ENCODE measurements at regions not wholly inside any gene's neighbourhood (a gene's known extent, or its start where the extent isn't known, plus 50 kb on each side); places are given as distances from the start of the nearest gene placed in this dataset.
"Not testable (repeated sequence)": the region's sequence is repeated elsewhere in the genome, so short reads cannot be mapped to it uniquely, and the experiment has no call there.

DNA sequence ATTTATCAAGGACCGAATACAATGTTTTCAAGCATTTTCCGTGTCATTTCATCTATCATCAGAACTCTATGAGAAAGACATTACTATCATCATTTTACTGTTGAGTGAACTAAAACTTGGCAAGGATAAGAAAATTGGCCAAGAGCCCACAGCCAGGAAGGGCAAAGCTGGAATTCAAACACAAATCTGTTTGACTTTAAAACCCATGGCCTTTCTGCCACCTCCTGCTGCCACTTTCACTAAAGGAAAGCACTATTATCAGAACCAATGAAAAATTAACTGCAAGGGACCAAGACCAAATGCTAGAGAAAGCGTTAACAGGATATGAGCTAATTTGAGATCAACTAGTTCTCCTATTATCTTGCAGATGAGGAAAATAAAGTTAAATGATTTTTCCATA lies 2759.2 kb downstream of the ARAP2 start:
- Histone ChIP-seq H4K20me1 (ENCODE audit: insufficient read depth, poor library complexity, severe bottlenecking) (no peaks in the 10 kb centered on the region), H3K36me3 (replicated peaks; ENCODE audit: insufficient read depth, low read depth) (no peaks in the 10 kb centered on the region), H3K9me3 (ENCODE audit: low read depth) (no peaks in the 10 kb centered on the region), H3K9me2 (replicated peaks; ENCODE audit: insufficient read depth) (no peaks in the 10 kb centered on the region), H3K4me3 (no peak overlapping the region), H3K4me1 (ENCODE audit: insufficient read depth) (no peaks in the 10 kb centered on the region), H3K27me3 (no peaks in the 10 kb centered on the region), H3K27ac (no peak overlapping the region), H3K4me2 (no peak overlapping the region), H2AFZ (no peak overlapping the region), H3K79me2 (no peaks in the 10 kb centered on the region)
- 93% methylated on average over 3 of the region's 3 CpGs for WGBS (ENCODE audit: low lambda C conversion rate, missing lambda C conversion rate)
- DNase-seq (ENCODE audit: low spot score) = no peak
- no peak for TF ChIP-seq EZH2 (IDR thresholded peaks at IDR 0.05; ENCODE audit: borderline replicate concordance)
- TF ChIP-seq, protein P1, sequence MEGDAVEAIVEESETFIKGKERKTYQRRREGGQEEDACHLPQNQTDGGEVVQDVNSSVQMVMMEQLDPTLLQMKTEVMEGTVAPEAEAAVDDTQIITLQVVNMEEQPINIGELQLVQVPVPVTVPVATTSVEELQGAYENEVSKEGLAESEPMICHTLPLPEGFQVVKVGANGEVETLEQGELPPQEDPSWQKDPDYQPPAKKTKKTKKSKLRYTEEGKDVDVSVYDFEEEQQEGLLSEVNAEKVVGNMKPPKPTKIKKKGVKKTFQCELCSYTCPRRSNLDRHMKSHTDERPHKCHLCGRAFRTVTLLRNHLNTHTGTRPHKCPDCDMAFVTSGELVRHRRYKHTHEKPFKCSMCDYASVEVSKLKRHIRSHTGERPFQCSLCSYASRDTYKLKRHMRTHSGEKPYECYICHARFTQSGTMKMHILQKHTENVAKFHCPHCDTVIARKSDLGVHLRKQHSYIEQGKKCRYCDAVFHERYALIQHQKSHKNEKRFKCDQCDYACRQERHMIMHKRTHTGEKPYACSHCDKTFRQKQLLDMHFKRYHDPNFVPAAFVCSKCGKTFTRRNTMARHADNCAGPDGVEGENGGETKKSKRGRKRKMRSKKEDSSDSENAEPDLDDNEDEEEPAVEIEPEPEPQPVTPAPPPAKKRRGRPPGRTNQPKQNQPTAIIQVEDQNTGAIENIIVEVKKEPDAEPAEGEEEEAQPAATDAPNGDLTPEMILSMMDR (IDR thresholded peaks at IDR 0.05; ENCODE audit: poor library complexity) = no peak

DNA sequence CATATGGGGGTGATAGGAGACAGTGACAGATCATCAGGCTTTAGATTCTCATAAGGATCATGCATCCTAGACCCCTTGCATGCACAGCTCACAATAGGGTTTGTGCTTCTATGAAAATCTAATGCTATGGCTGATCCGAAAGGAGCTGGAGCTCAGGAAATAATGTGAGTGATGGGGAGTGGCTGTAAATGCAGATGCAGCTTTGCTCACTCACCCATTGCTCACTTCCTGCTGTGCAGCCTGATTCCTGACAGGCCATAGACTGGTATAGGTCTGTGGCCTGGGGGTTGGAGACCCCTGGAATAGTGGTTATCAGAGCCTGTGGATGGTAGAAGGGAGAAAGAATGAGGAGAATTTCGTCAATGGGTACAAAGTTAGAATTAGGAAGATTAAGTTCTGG lies 2751.1 kb downstream of the ARAP2 start:
- no peak overlapping the region for H2AFZ ChIP-seq
- H3K36me3 ChIP-seq (replicated peaks; ENCODE audit: insufficient read depth, low read depth) = no peaks in the 10 kb centered on the region
- WGBS (ENCODE audit: low lambda C conversion rate, missing lambda C conversion rate) = 87% methylated on average over 2 of the region's 2 CpGs
- no peaks in the 10 kb centered on the region for H3K4me1 ChIP-seq (ENCODE audit: insufficient read depth)
- H3K79me2 ChIP-seq = no peaks in the 10 kb centered on the region
- TF ChIP-seq EZH2 (IDR thresholded peaks at IDR 0.05; ENCODE audit: borderline replicate concordance) (no peak), EZH2phosphoT487 (IDR thresholded peaks at IDR 0.05; ENCODE audit: low read depth, severe bottlenecking, unreplicated experiment) (no peak)
- TF ChIP-seq, protein P1 (IDR thresholded peaks at IDR 0.05; ENCODE audit: poor library complexity) = no peak
- no peak overlapping the region for H3K4me3 ChIP-seq
- no peak overlapping the region for H3K27ac ChIP-seq
- DNase-seq (ENCODE audit: low spot score) = no peak
- H4K20me1 ChIP-seq (ENCODE audit: insufficient read depth, poor library complexity, severe bottlenecking) = no peaks in the 10 kb centered on the region
- H3K4me2 ChIP-seq = no peak overlapping the region
- H3K27me3 ChIP-seq = no peaks in the 10 kb centered on the region
- no peaks in the 10 kb centered on the region for H3K9me3 ChIP-seq (ENCODE audit: low read depth)
- H3K9me2 ChIP-seq (replicated peaks; ENCODE audit: insufficient read depth) = no peaks in the 10 kb centered on the region

DNA sequence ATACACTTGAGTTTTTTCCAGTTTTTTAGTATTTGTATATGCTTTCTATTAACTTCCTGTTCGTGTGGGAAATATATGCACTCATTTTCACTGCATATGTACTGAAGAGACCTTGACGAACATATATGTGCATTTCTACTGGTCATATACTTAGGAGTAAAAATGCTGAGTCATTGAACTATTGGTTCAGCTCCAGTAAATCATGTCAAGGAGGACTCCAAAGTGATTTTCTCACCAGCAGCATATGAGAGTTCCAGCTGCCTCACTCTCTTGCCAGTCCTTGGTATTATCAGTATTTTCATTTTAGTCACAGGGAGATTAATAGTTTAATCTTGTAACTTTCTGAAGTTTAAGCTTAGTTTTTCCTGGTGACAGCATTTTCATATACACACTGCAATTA lies 2750.2 kb downstream of the ARAP2 start:
- Histone ChIP-seq H4K20me1 (ENCODE audit: insufficient read depth, poor library complexity, severe bottlenecking) (no peaks in the 10 kb centered on the region), H3K27me3 (no peaks in the 10 kb centered on the region), H3K9me3 (ENCODE audit: low read depth) (no peaks in the 10 kb centered on the region), H3K9me2 (replicated peaks; ENCODE audit: insufficient read depth) (no peaks in the 10 kb centered on the region), H3K4me1 (ENCODE audit: insufficient read depth) (no peaks in the 10 kb centered on the region), H3K4me2 (no peak overlapping the region), H3K27ac (no peak overlapping the region), H3K79me2 (no peaks in the 10 kb centered on the region), H3K4me3 (no peak overlapping the region), H2AFZ (no peak overlapping the region), H3K36me3 (replicated peaks; ENCODE audit: insufficient read depth, low read depth) (no peaks in the 10 kb centered on the region)
- TF ChIP-seq EZH2 (IDR thresholded peaks at IDR 0.05; ENCODE audit: borderline replicate concordance) (no peak), EZH2phosphoT487 (IDR thresholded peaks at IDR 0.05; ENCODE audit: low read depth, severe bottlenecking, unreplicated experiment) (no peak)
- TF ChIP-seq, protein P1 (IDR thresholded peaks at IDR 0.05; ENCODE audit: poor library complexity) = no peak
- WGBS (ENCODE audit: low lambda C conversion rate, missing lambda C conversion rate) = 87% methylated on average over 2 of the region's 2 CpGs
- no peak for DNase-seq (ENCODE audit: low spot score)

DNA sequence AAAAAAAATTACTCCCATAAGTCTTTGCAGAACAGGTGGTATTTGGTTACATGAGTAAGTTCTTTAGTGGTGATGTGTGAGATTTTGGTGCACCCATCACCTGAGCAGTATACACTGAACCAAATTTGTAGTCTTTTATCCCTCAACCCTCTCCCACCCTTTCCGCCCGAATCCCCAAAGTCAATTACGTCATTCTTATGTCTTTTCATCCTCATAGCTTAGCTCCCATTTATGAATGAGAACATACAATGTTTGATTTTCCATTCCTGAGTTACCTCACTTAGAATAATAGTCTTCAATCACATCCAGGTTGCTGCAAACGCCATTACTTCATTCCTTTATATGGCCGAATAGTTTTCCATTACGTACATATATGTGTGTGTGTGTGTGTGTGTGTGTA lies 2742.7 kb downstream of the ARAP2 start:
- H3K9me3 ChIP-seq (ENCODE audit: low read depth); DNase-seq (ENCODE audit: low spot score); H3K27me3 ChIP-seq; H3K36me3 ChIP-seq (replicated peaks; ENCODE audit: insufficient read depth, low read depth); H3K27ac ChIP-seq; H4K20me1 ChIP-seq (ENCODE audit: insufficient read depth, poor library complexity, severe bottlenecking); H3K79me2 ChIP-seq; H3K9me2 ChIP-seq (replicated peaks; ENCODE audit: insufficient read depth); H3K4me3 ChIP-seq; H2AFZ ChIP-seq; H3K4me2 ChIP-seq; H3K4me1 ChIP-seq (ENCODE audit: insufficient read depth): not testable (repeated sequence)
- 92% methylated on average over 6 of the region's 6 CpGs for WGBS (ENCODE audit: low lambda C conversion rate, missing lambda C conversion rate)
